ENCODE measurements at regions not wholly inside any gene's neighbourhood (a gene's known extent, or its start where the extent isn't known, plus 50 kb on each side); places are given as distances from the start of the nearest gene placed in this dataset.
"Not testable (repeated sequence)": the region's sequence is repeated elsewhere in the genome, so short reads cannot be mapped to it uniquely, and the experiment has no call there.

DNA sequence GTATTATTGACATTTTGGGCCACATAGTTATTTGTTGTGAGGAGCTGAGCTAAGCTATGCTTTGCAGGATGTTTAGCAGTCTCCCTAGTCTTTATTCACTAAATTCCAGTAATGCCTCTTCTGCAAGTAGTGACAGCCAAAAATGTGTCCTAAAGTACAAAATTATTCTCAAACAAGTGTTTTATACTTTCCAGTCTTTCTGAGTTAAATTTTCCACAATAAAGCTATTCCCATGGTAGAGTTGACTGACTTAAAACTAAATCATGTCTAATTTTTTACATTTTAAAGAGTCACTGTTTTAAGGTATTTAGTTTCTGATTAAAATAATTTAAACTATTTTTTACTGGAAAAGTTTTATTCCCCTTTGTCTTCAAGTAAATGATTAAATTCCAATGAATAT lies 717.8 kb upstream of the HS3ST5 start:
- DNase-seq (ENCODE audit: low read depth) = no peak

- DNase-seq (ENCODE audit: low read depth) = no peak
Observed at GRCh38 chr6:115058414-115059211, 715.8 kb upstream of the HS3ST5 start.

- no peak for DNase-seq (ENCODE audit: low read depth)
Observed at GRCh38 chr6:115055579-115055978, 712.8 kb upstream of the HS3ST5 start.

GRCh38 chr6:115054242-115054641 lies 711.4 kb upstream of the HS3ST5 start:
- DNase-seq (ENCODE audit: low read depth) = not testable (repeated sequence)

GRCh38 chr6:115053169-115053860 lies 710.5 kb upstream of the HS3ST5 start:
- DNase-seq (ENCODE audit: low read depth) = no peak

DNA sequence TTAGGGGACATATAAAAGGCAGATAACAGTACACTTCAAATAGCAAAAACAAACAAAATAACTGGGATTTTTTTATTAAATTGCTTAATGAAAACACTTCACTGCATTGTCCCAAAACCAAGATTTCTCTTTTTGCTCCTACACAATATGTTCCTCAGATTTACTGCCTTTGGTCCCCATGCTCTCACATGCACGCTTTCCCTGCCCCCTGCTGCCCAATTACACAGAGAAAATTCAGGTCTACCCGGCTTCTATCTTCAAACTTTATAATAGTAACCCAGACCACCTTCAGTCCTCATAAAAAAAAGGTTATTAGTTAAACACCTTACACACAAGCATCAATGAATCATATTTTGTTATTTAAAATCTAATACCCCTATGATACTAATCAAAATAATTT lies 673.8 kb upstream of the HS3ST5 start:
- DNase-seq (ENCODE audit: low read depth) = no peak

DNA sequence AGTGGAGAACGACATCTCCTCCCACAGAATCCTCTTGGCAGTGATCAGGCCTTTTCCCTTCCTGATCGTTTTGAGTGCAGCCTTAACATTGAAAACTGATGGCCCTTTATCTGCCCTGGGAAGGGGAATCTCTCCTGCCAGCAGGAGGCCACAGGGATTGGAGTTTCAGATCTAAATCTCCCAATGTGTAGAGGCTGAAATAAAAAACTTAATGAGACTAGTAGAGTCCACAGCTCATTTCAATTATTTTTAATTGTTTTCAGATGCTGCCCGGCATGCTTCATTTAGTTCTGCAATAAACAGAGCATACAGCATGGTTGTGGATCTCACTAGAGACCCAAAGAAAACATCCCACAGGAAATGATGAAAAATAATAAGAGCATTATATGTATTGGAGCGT lies 662.2 kb upstream of the HS3ST5 start:
- DNase-seq (ENCODE audit: low read depth) = peak; percentile 17

DNA sequence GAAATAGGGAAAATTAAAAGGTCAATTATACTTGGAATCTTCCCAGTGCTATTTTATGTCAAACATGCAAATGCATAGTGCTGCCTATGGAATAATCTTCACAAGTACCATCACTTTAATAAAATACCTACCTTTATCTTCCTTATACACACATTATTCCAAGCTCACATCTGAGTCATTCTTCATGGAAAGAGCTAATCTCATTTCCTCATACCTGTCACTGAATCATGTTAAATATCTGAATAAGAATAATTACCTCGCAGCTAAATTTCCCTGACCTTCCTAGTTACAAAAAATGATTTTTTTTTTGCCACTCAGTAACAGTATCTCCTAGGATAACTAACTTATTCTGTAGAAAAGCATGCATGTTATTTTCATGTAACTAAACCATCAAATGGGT lies 661.4 kb upstream of the HS3ST5 start:
- no peak for DNase-seq (ENCODE audit: low read depth)

DNA sequence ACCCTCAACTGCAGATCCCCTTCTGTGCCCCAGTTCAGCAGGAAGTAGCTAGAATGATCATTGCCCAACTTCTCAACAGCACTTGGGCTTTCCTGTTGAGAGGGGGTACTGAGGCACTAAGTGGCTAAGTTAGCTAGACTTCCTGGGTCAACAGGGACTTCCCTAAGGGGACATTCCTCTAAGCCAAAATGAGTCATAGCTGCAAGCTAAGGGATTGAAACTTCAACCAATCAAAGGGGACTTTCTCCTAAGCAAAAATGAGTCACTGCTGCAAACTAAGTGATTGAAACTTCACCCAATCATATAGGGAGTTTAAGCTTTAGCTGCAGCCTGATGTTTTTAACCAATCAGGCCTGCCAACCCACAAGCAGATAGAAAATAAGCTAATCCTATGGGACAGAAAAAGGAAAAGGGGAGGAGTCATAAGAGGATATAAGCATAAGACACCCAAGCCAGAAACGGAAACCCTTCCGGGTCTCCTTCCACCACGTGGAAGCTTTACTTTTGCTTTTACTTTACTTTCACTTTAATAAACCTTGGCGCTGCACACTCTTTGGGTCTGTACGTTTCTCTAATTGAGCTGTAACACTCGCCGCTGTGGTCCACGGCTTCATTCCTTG lies 659.0 kb upstream of the HS3ST5 start:
- DNase-seq (ENCODE audit: low read depth) = no peak

DNA sequence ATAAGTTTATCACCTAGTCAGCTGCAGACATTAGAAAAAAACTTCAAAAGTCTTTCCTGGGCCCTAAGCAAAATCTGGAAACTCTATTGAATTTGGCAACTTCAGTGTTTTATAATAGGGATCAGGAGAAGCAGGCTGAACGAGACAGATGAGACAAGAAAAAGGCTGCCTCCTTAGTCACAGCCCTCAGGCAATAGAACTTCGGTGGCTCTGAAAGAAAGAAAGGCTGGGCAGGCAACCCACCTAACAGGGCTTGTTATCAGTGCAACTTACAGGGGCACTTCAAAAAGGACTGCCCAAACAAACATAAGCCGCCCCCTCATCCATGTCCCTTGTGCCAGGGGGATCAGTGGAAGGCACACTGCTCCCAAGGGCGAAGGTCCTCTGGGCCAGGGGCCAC lies 657.9 kb upstream of the HS3ST5 start:
- no peak for DNase-seq (ENCODE audit: low read depth)

DNA sequence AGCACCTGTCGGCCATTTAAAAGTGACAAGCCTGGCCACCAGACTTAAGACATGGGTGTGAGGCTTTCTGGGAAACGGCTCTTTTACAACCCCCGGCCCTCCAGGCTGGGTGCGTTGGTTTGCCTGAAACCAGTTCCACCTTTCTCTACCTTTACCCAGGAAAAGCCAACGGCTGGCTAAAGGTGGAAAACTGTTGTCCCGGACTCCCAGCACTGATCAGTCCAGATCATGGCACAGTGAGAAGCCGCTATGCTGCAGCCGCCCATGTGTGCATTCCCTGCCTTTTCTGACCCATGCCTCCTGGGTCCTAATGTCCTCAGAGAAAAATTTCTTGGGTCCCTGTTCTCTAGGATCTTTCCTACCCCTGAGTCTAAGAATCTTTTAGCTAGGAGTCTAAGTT lies 655.7 kb upstream of the HS3ST5 start:
- no peak for DNase-seq (ENCODE audit: low read depth)

DNA sequence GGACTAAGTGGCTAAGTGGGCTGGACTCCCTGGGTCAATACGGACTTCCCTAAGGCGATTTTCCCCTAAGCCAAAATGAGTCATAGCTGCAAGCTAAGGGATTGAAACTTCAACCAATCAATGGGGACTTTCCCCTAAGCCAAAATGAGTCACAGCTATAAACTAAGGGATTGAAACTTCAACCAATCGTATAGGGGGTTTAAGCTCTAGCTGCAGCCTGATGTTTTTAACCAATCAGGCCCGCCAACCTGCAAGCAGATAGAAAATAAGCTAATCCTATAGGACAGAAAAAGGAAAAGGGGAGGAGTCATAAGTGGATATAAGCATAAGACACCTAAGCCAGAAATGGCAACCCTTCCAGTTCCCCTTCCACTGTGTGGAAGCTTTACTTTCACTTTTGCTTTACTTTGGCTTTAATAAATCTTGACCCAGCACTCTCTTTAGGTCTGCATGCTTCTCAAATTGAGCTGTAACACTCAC lies 655.0 kb upstream of the HS3ST5 start:
- no peak for DNase-seq (ENCODE audit: low read depth)

GRCh38 chr6:114995526-114995925 lies 652.7 kb upstream of the HS3ST5 start:
- DNase-seq (ENCODE audit: low read depth) = no peak

GRCh38 chr6:114989279-114989964 lies 646.6 kb upstream of the HS3ST5 start:
- no peak for DNase-seq (ENCODE audit: low read depth)

DNA sequence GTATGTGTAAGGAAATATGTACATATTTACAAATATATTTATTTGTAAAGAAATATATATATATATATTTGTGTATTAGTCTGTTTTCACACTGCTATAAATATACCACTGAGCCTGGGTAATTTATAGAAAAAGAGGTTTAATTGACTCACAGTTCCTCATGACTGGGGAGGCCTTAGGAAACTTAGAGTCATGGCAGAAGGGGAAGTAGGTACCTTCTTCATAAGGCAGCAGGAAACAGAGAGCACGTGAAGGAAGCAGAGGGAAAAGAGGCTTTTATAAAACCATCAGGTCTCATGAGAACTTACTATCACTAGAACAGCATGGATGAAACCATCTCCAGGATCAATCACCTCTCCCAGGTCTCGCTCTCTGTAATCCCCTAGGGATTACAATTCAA lies 644.5 kb upstream of the HS3ST5 start:
- no peak for DNase-seq (ENCODE audit: low read depth)

GRCh38 chr6:114955363-114955762 lies 612.5 kb upstream of the HS3ST5 start:
- DNase-seq (ENCODE audit: low read depth) = no peak

GRCh38 chr6:114952229-114952628 lies 609.4 kb upstream of the HS3ST5 start:
- DNase-seq (ENCODE audit: low read depth) = no peak

DNA sequence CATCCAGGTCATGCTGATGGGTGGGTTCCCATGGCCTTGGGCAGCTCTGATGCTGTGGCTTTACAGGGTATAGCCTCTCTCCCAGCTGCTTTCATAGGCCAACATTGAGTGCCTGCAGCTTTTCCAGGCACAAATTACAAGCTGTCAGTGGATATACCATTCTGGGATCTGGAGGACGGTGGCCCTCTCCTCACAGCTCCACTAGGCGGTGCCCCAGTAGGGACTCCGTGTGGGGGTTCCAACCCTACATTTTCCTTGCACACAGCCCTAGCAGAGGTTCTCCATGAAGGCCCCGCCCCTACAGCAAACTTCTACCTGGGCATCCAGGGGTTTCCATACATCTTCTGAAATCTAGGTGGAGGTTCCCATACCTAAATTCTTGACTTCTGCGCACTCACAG lies 602.6 kb upstream of the HS3ST5 start:
- no peak for DNase-seq (ENCODE audit: low read depth)

GRCh38 chr6:114941078-114941477 lies 598.3 kb upstream of the HS3ST5 start:
- DNase-seq (ENCODE audit: low read depth) = no peak

GRCh38 chr6:114940181-114940580 lies 597.4 kb upstream of the HS3ST5 start:
- no peak for DNase-seq (ENCODE audit: low read depth)

GRCh38 chr6:114939630-114940029 lies 596.8 kb upstream of the HS3ST5 start:
- no peak for DNase-seq (ENCODE audit: low read depth)

- DNase-seq (ENCODE audit: low read depth) = no peak
Observed at GRCh38 chr6:114936080-114936479, 593.3 kb upstream of the HS3ST5 start.

DNA sequence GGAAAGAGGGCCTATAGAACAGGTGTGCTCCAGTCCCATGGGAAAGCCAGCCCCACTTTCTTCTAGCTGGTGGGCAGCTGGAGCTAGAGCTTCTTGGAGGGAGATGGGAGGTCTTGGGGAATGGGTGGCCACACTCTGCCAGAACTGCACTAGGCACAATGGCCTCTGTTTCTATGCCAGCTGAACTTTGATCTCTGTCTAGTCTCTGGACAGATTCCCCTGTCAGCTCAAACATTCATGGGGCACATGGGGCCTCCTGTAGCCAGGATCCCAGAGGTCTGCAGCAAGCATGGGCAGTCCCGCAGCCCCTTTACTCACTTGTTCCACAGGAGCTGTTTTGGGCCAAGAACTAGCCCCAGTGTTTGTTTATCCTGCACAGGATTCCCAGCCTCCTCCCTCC lies 591.3 kb upstream of the HS3ST5 start:
- DNase-seq (ENCODE audit: low read depth) = no peak
